Loucy (cell line): ENCODE measurements at regions not wholly inside any gene's neighbourhood (a gene's known extent, or its start where the extent isn't known, plus 50 kb on each side); places are given as distances from the start of the nearest gene placed in this dataset.

Experiments used
- EZH2phosphoT487 ChIP-seq: fragments of 200-600 bp; IDR thresholded peaks from 2 replicates; pipeline ENCODE4 v1.6.1; 2018; ENCODE audit warnings: antibody characterized with exemption, mild to moderate bottlenecking, moderate library complexity, borderline replicate concordance
- TF ChIP-seq, protein P1 (sequence below): fragments of 200-600 bp; sonication (generic); conservative IDR thresholded peaks from 2 replicates; pipeline ENCODE4 v1.5.1; 2014; ENCODE audit warnings: mild to moderate bottlenecking, antibody characterized with exemption, low read length

DNA sequence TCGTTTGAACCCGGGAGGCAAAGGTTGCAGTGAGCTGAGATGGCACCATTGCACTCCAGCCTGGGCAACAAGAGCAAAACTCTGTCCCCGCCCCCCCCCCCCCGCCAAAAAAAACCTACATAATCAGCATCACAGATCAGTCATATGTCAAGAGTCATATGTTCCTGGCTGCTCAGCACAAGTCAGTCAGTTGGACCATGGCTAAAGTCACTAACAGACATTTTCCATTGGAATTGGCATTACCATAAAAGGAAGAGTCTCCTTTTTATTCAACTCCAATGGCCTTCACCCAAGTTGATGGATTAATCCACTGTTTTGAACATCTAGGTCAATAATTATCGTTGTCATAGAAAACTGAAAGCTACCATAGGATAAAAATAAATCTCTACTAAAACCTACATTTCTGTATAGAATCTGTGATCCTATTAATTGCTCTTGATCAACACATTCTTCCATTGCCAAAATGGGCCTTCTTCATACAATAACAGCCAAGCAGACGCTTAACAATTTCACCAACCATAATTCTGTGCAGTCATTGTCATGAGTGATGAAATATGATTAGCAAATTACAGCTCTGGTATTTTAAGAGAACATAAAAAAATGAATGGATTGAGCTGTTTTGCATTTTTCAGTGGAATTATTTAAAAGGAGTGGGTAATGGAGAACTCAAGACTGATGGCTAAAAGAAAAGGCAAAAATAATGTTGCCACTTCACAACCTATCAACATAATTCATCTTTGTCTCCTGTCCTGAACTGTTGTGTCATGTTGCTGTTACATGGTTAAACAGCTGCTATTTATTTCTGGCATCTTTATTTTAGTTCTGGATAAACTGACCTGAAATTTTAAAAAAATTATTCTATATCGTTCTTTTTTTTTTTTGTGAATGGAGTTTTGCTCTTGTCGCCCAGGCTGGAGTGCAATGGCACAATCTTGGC lies 555.5 kb upstream of the JARID2 start:
- TF ChIP-seq, protein P1, sequence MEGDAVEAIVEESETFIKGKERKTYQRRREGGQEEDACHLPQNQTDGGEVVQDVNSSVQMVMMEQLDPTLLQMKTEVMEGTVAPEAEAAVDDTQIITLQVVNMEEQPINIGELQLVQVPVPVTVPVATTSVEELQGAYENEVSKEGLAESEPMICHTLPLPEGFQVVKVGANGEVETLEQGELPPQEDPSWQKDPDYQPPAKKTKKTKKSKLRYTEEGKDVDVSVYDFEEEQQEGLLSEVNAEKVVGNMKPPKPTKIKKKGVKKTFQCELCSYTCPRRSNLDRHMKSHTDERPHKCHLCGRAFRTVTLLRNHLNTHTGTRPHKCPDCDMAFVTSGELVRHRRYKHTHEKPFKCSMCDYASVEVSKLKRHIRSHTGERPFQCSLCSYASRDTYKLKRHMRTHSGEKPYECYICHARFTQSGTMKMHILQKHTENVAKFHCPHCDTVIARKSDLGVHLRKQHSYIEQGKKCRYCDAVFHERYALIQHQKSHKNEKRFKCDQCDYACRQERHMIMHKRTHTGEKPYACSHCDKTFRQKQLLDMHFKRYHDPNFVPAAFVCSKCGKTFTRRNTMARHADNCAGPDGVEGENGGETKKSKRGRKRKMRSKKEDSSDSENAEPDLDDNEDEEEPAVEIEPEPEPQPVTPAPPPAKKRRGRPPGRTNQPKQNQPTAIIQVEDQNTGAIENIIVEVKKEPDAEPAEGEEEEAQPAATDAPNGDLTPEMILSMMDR, result no peak
- no peak for TF ChIP-seq EZH2phosphoT487
